ENCODE measurements at regions not wholly inside any gene's neighbourhood (a gene's known extent, or its start where the extent isn't known, plus 50 kb on each side); places are given as distances from the start of the nearest gene placed in this dataset.

- TF ChIP-seq NFYB (IDR thresholded peaks at IDR 0.05; ENCODE audit: insufficient read depth, low read depth, low read length), result no peak
- no peak for TF ChIP-seq EGR1 (IDR thresholded peaks at IDR 0.05; ENCODE audit: borderline replicate concordance in 1 of 2, low read depth in 2 of 2, low read length in 2 of 2)
Observed at GRCh38 chr9:690517-691111, 150.9 kb upstream of the DMRT1 start (continued).

- H4K20me1 ChIP-seq (ENCODE audit: control insufficient read depth, insufficient read depth), result no peaks in the 10 kb centered on the region
- FAIRE-seq, result no peak
- intact Hi-C loops (cut with micrococcal nuclease; ENCODE audit: unreplicated experiment) (no loop called here), in situ Hi-C loops (cut with MboI) (no loop called here)
- SMC1A ChIA-PET (ENCODE audit: uncharacterized antibody, unreplicated experiment), result no interaction called here
- no TSS peak for BruUV-seq (replicated peaks)
- H3K4me1 ChIP-seq (ENCODE audit: control insufficient read depth, insufficient read depth, low read length), result no peaks in the 10 kb centered on the region
- POLR2A ChIA-PET, result no interaction called here
- no peaks in the 10 kb centered on the region for H3K9me3 ChIP-seq (replicated peaks; ENCODE audit: control insufficient read depth, insufficient read depth, low read length)
- H3K36me3 ChIP-seq (ENCODE audit: control insufficient read depth in 2 of 2, insufficient read depth in 2 of 2, low read length in 1 of 2), result no peaks in the 10 kb centered on the region
- TF ChIP-seq, protein P1, sequence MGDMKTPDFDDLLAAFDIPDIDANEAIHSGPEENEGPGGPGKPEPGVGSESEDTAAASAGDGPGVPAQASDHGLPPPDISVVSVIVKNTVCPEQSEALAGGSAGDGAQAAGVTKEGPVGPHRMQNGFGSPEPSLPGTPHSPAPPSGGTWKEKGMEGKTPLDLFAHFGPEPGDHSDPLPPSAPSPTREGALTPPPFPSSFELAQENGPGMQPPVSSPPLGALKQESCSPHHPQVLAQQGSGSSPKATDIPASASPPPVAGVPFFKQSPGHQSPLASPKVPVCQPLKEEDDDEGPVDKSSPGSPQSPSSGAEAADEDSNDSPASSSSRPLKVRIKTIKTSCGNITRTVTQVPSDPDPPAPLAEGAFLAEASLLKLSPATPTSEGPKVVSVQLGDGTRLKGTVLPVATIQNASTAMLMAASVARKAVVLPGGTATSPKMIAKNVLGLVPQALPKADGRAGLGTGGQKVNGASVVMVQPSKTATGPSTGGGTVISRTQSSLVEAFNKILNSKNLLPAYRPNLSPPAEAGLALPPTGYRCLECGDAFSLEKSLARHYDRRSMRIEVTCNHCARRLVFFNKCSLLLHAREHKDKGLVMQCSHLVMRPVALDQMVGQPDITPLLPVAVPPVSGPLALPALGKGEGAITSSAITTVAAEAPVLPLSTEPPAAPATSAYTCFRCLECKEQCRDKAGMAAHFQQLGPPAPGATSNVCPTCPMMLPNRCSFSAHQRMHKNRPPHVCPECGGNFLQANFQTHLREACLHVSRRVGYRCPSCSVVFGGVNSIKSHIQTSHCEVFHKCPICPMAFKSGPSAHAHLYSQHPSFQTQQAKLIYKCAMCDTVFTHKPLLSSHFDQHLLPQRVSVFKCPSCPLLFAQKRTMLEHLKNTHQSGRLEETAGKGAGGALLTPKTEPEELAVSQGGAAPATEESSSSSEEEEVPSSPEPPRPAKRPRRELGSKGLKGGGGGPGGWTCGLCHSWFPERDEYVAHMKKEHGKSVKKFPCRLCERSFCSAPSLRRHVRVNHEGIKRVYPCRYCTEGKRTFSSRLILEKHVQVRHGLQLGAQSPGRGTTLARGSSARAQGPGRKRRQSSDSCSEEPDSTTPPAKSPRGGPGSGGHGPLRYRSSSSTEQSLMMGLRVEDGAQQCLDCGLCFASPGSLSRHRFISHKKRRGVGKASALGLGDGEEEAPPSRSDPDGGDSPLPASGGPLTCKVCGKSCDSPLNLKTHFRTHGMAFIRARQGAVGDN (IDR thresholded peaks at IDR 0.05), result no peak
- TF ChIP-seq HCFC1 (IDR thresholded peaks at IDR 0.05; ENCODE audit: low read length) (no peak), HSF1 (IDR thresholded peaks at IDR 0.05; ENCODE audit: low read depth, low read length) (no peak), MEF2B (IDR thresholded peaks at IDR 0.05; ENCODE audit: partially characterized antibody, poor library complexity, severe bottlenecking) (no peak), BCL11A (IDR thresholded peaks at IDR 0.05; ENCODE audit: low read depth, low read length) (no peak), BHLHE40 (IDR thresholded peaks at IDR 0.05; ENCODE audit: borderline replicate concordance in 1 of 2, low read depth in 2 of 2, low read length in 1 of 2) (no peak), IRF3 (IDR thresholded peaks at IDR 0.05) (no peak)
- DNase-seq (ENCODE audit: low read depth, low spot score), result no peak
- WGBS (ENCODE audit: insufficient coverage, insufficient replicate concordance, low lambda C conversion rate, missing lambda C conversion rate), result 42% methylated on average over 3 of the region's 3 CpGs
- CTCF ChIA-PET, result no interaction called here
- H3K27ac ChIP-seq (ENCODE audit: control insufficient read depth, insufficient read depth), result no peak overlapping the region
- H3K27me3 ChIP-seq (replicated peaks in 1 of 2; ENCODE audit: control insufficient read depth in 2 of 2, insufficient read depth in 2 of 2, low read length in 1 of 2), result peaks cover 1 to 3% of the 10 kb centered on the region in 2 experiments; a peak in 2 of 4 replicates
- no peak overlapping the region for H2AFZ ChIP-seq (ENCODE audit: control insufficient read depth, low read depth, low read length)
- RAD21 ChIA-PET (ENCODE audit: unreplicated experiment), result no interaction called here
- no peak overlapping the region for H3K9ac ChIP-seq (ENCODE audit: control insufficient read depth, insufficient read depth, low read length)
- H3K79me2 ChIP-seq (ENCODE audit: control insufficient read depth, insufficient read depth, low read length), result no peaks in the 10 kb centered on the region
- H3K4me2 ChIP-seq (ENCODE audit: control insufficient read depth, insufficient read depth), result no peak overlapping the region
- H3K4me3 ChIP-seq, result no peak overlapping the region
- ATAC-seq, result no peak
Observed at GRCh38 chr9:691825-692400, 149.6 kb upstream of the DMRT1 start.

Measured in GM12878 (cell line).